K562 (cell line): ENCODE measurements at regions not wholly inside any gene's neighbourhood (a gene's known extent, or its start where the extent isn't known, plus 50 kb on each side); places are given as distances from the start of the nearest gene placed in this dataset.

Experiments
- ATAC-seq: fragments of 200-7000 bp; cut with Tn5 transposase; 3 replicates; pipeline ENCODE4 v1.9.1; 2020; ENCODE audit warnings: moderate library complexity
- BruUV-seq: library from RNA; stranded (reverse); fragments of 400-500 nt; replicated peaks from 2 replicates; lab custom pipeline; 2021; lab: Mats Ljungman, UMichigan
- CTCF ChIA-PET: fragments of 300-600 bp; formaldehyde crosslinking; extraction: SDS; loops from one replicate; lab custom pipeline; 2021; ENCODE audit warnings: low intra/inter-chr PET ratio; lab: Yijun Ruan, JAX
- POLR2A ChIA-PET: fragments of 300-600, 350-650 bp; sonication (Branson Sonifier 250); formaldehyde crosslinking; extraction: SDS; loops from one replicate; lab custom pipeline; 2021; ENCODE audit warnings: antibody characterized with exemption, inconsistent platforms; lab: Yijun Ruan, JAX
- DNase-seq, 4 experiments: peaks; one replicate each; pipeline versions ENCODE4 v3.0.0 to v3.0.0-alpha.2; 2011 to 2018; ENCODE audit warnings: low spot score in 3 of 4, mixed read lengths in 3 of 4; ENCODE audit errors: extremely low read depth in 1 of 4
- FAIRE-seq: peaks from 2 replicates; lab custom pipeline; 2011; peaks lifted over from hg19 to GRCh38; lab: Jason Lieb, UNC
- H2AFZ ChIP-seq: 2 replicates; pipeline ENCODE4 v1.6.0; 2011; ENCODE audit warnings: low read depth, low read length, control low read depth, inconsistent platforms
- H3K27ac ChIP-seq: fragments of 200-600 bp; 3 replicates; pipeline ENCODE4 v1.8.0; 2011; ENCODE audit warnings: low read depth, mild to moderate bottlenecking, control low read depth, inconsistent platforms, low read length, moderate library complexity, mixed read lengths; ENCODE audit errors: extremely low read depth
- H3K27me3 ChIP-seq, 2 experiments: fragments of 300-600 bp in 1 of 2; 2 replicates in 1 of 2; 3 replicates in 1 of 2; pipeline versions ENCODE4 v1.6.0 to v1.8.0; 2011; ENCODE audit warnings: inconsistent platforms in 2 of 2, low read length in 2 of 2, mild to moderate bottlenecking in 1 of 2, mixed read lengths in 1 of 2, moderate library complexity in 1 of 2; ENCODE audit not compliant: control insufficient read depth in 2 of 2, insufficient read depth in 2 of 2
- H3K36me3 ChIP-seq: fragments of 300-600 bp; 3 replicates; pipeline ENCODE4 v1.8.0; 2011; ENCODE audit warnings: mild to moderate bottlenecking, low read length, inconsistent platforms; ENCODE audit not compliant: control insufficient read depth, insufficient read depth
- H3K4me1 ChIP-seq, 2 experiments: fragments of 200-600 bp in 1 of 2; replicated peaks in 1 of 2; 2 replicates in 1 of 2; 3 replicates in 1 of 2; pipeline versions ENCODE4 v1.5.1 to v1.8.0; 2011; ENCODE audit warnings: inconsistent platforms in 2 of 2, low read length in 2 of 2, mild to moderate bottlenecking in 1 of 2, mixed read lengths in 1 of 2, moderate library complexity in 1 of 2; ENCODE audit not compliant: control insufficient read depth in 2 of 2, insufficient read depth in 2 of 2
- H3K4me2 ChIP-seq: 2 replicates; pipeline ENCODE4 v1.6.1; 2011; ENCODE audit warnings: low read length, control low read depth, inconsistent platforms, mixed read lengths; ENCODE audit not compliant: insufficient read depth
- H3K4me3 ChIP-seq: fragments of 200-600 bp; sonication (generic), shearing (Covaris generic); 2 replicates; pipeline ENCODE4 v1.5.1; 2016; ENCODE audit warnings: control low read depth, inconsistent platforms
- H3K79me2 ChIP-seq: fragments of 200-600 bp; 3 replicates; pipeline ENCODE4 v1.8.0; 2011; ENCODE audit warnings: low read length, inconsistent platforms; ENCODE audit not compliant: control insufficient read depth, insufficient read depth
- H3K9ac ChIP-seq, 2 experiments: 2 replicates each; pipeline versions ENCODE4 v1.6.0 to v1.6.1; 2011; ENCODE audit warnings: low read depth in 2 of 2, low read length in 2 of 2, control low read depth in 1 of 2, inconsistent platforms in 1 of 2, mild to moderate bottlenecking in 1 of 2, mixed read lengths in 1 of 2; ENCODE audit not compliant: insufficient read depth in 1 of 2
- H3K9me1 ChIP-seq: one replicate; pipeline ENCODE4 v1.6.0; 2011; ENCODE audit warnings: inconsistent platforms, mild to moderate bottlenecking, low read length, moderate library complexity; ENCODE audit not compliant: control insufficient read depth, insufficient read depth
- H3K9me3 ChIP-seq: replicated peaks from 2 replicates; pipeline ENCODE4 v1.5.1; 2011; ENCODE audit warnings: low read depth, low read length, inconsistent platforms; ENCODE audit not compliant: control insufficient read depth, insufficient read depth
- H4K20me1 ChIP-seq: replicated peaks from 2 replicates; pipeline ENCODE4 v1.6.1; 2011; ENCODE audit warnings: low read length, inconsistent platforms, mixed read lengths; ENCODE audit not compliant: control insufficient read depth, insufficient read depth
- ATF1 ChIP-seq, 2 experiments: fragments of 450-650 bp in 1 of 2; IDR thresholded peaks; 2 replicates each; pipeline ENCODE4 v1.6.1; 2016; ENCODE audit warnings: missing compliant biosample characterization in 1 of 2, missing genetic modification characterization in 1 of 2
- CHAMP1 ChIP-seq: fragments of 450-650 bp; IDR thresholded peaks from 2 replicates; pipeline ENCODE4 v1.6.1; 2016; ENCODE audit warnings: mild to moderate bottlenecking
- MAX ChIP-seq: sonication (generic); formaldehyde crosslinking; IDR thresholded peaks from 2 replicates; pipeline ENCODE4 v1.9.0; 2022; ENCODE audit warnings: mild to moderate bottlenecking, missing genetic modification reagents
- MECOM ChIP-seq: fragments of 250-450 bp; sonication (Bioruptor Pico); IDR thresholded peaks from 2 replicates; pipeline ENCODE4 v1.8.0; 2022; ENCODE audit warnings: inconsistent platforms
- NCOR1 ChIP-seq: fragments of 450-650 bp; IDR thresholded peaks from 2 replicates; pipeline ENCODE4 v1.6.1; 2016; ENCODE audit warnings: mild to moderate bottlenecking, moderate library complexity
- NFE2 ChIP-seq: IDR thresholded peaks from 2 replicates; pipeline ENCODE4 v1.6.1; 2014; ENCODE audit warnings: antibody characterized with exemption, low read depth
- PTTG1 ChIP-seq: fragments of 450-650 bp; IDR thresholded peaks from 2 replicates; pipeline ENCODE4 v1.6.1; 2016; ENCODE audit warnings: low read depth, mild to moderate bottlenecking, missing genetic modification characterization, missing compliant biosample characterization
- RBM14 ChIP-seq: fragments of 200-400 bp; formaldehyde crosslinking; IDR thresholded peaks from 2 replicates; pipeline ENCODE4 v1.6.1; 2018; ENCODE audit warnings: low read depth, mild to moderate bottlenecking, low read length, moderate library complexity, borderline replicate concordance; ENCODE audit not compliant: insufficient read depth
- SIX5 ChIP-seq, 2 experiments: IDR thresholded peaks; 2 replicates each; pipeline ENCODE4 v1.6.1; 2011; ENCODE audit warnings: low read length in 2 of 2, borderline replicate concordance in 1 of 2, low read depth in 1 of 2, mild to moderate bottlenecking in 1 of 2, moderate library complexity in 1 of 2; ENCODE audit not compliant: insufficient read depth in 1 of 2
- SMAD4 ChIP-seq: fragments of 250-450 bp; sonication (Bioruptor Pico); conservative IDR thresholded peaks from 2 replicates; pipeline ENCODE4 v1.8.0; 2021; ENCODE audit warnings: inconsistent platforms, mild to moderate bottlenecking, moderate library complexity
- SREBF1 ChIP-seq: fragments of 150-350 bp; IDR thresholded peaks from 2 replicates; pipeline ENCODE4 v1.6.1; 2014; ENCODE audit warnings: antibody characterized with exemption, low read depth, low read length, borderline replicate concordance
- U2AF1 ChIP-seq: fragments of 200-400 bp; formaldehyde crosslinking; optimal IDR thresholded peaks from 2 replicates; pipeline ENCODE3; 2017; ENCODE audit warnings: mild to moderate bottlenecking, low read depth, low read length, moderate library complexity
- XRCC5 ChIP-seq: fragments of 200-400 bp; formaldehyde crosslinking; IDR thresholded peaks from 2 replicates; pipeline ENCODE4 v1.6.1; 2017; ENCODE audit warnings: low read depth, mild to moderate bottlenecking, low read length
- ZEB2 ChIP-seq: fragments of 450-650 bp; IDR thresholded peaks from 2 replicates; pipeline ENCODE4 v1.6.1; 2016
- ZFX ChIP-seq: sonication (generic); formaldehyde crosslinking; IDR thresholded peaks from 2 replicates; pipeline ENCODE4 v1.8.0; 2022; ENCODE audit warnings: mild to moderate bottlenecking, missing genetic modification reagents, moderate library complexity
- ZNF165 ChIP-seq: fragments of 250-450 bp; sonication (Bioruptor Pico); IDR thresholded peaks from 2 replicates; pipeline ENCODE4 v1.4.0; 2020; ENCODE audit warnings: borderline replicate concordance
- ZNF668 ChIP-seq: fragments of 250-450 bp; sonication (Bioruptor Pico); IDR thresholded peaks from 2 replicates; pipeline ENCODE4 v1.8.0; 2022; ENCODE audit warnings: mild to moderate bottlenecking, inconsistent platforms
- ZNF707 ChIP-seq: fragments of 250-450 bp; sonication (Bioruptor Pico); conservative IDR thresholded peaks from 2 replicates; pipeline ENCODE4 v1.8.0; 2022; ENCODE audit warnings: inconsistent platforms, mild to moderate bottlenecking, moderate library complexity
- WGBS: fragments of 100-300 bp; shearing (Covaris generic); methylation state at CpG from one replicate; pipeline ENCODE4 v1.1.6; 2016; ENCODE audit warnings: low coverage, mixed read lengths; ENCODE audit not compliant: insufficient coverage; ENCODE audit errors: missing lambda C conversion rate; 5-methylcytosine and 5-hydroxymethylcytosine counted together
- in situ Hi-C: fragments of 300-500 bp; cut with MboI; formaldehyde crosslinking; loops from 4 replicates; pipeline ENCODE4 v1.15.0; 2018; ENCODE audit warnings: inconsistent platforms, mixed read lengths
- intact Hi-C: fragments of 100-400 bp; cut with micrococcal nuclease; formaldehyde crosslinking; loops from 2 replicates; pipeline ENCODE4 v1.14.2; 2022
- TF ChIP-seq, protein P1 (sequence below): fragments of 450-650 bp; formaldehyde crosslinking; IDR thresholded peaks from 2 replicates; pipeline ENCODE4 v1.4.0; 2020; ENCODE audit warnings: mild to moderate bottlenecking, mixed read lengths

DNA sequence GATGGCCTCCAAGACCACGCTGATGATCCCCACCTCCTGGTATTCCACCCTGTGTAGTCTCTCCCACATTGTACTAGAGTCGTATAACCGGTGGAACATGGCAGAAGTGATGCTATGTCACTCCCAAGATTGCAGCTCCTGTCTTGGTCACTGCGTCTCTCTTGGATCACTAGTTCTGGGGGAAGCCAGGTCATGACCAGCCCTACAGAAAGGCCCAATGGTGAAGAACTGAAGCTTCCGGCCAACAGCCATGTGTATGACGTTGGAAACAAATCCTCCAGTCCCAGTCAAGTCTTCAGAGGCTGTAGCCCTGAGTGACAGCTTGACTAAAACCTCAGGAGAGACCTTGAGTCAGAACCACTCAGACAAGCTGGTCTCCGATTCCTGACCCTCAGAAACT lies 61.9 kb upstream of the FNDC3B start (continued):
- TF ChIP-seq MAX (0 out of 2 replicates have a peak, but pooled peaks have one; percentile 19), NCOR1 (no peak), SMAD4 (CRISPR knock-in tag) (peak; percentile 88), ZNF165 (CRISPR knock-in tag) (peak; percentile 90; the same call in 1 of the 2 replicates), ZNF707 (CRISPR knock-in tag) (no peak), CHAMP1 (no peak), PTTG1 (tag) (peak; percentile 88), ZEB2 (no peak), MECOM (CRISPR knock-in tag) (peak; percentile 38; the same call in 1 of the 2 replicates)

GRCh38 chr3:171977860-171978259 lies 61.5 kb upstream of the FNDC3B start:
- H3K36me3 ChIP-seq = no peaks in the 10 kb centered on the region
- H3K4me1 ChIP-seq = peaks cover 0 to 58% of the 10 kb centered on the region in 2 experiments; a peak in 3 of 5 replicates
- no peak for FAIRE-seq
- no peaks in the 10 kb centered on the region for H4K20me1 ChIP-seq
- peak overlapping the region; percentile 64; the same call in 1 of the 2 replicates for H2AFZ ChIP-seq
- ChIA-PET CTCF (no interaction called here), POLR2A (interaction anchor here (1.0 to 1.4 kb wide), 3 partner anchors 11 to 91 kb away, joined by 3 to 5 read pairs (median 3); no protein-coding TSS in a partner anchor)
- H3K9ac ChIP-seq = no peak overlapping the region
- H3K27me3 ChIP-seq = no peaks in the 10 kb centered on the region
- H3K79me2 ChIP-seq = no peaks in the 10 kb centered on the region
- H3K9me1 ChIP-seq = no peaks in the 10 kb centered on the region
- H3K27ac ChIP-seq = peak overlapping the region; percentile 58; the same call in 2 of the 3 replicates
- H3K9me3 ChIP-seq = no peaks in the 10 kb centered on the region
- H3K4me2 ChIP-seq = no peak overlapping the region
- no peak overlapping the region for H3K4me3 ChIP-seq
- in situ Hi-C loops (loop anchor here (5.0 kb wide), 1 partner anchor 49 kb away; no protein-coding TSS in a partner anchor), intact Hi-C loops (no loop called here)
- peak; percentile 69 for ATAC-seq
- DNase-seq = peak in 2 of 4 experiments; percentile 38
- WGBS = 47% methylated on average over 2 of the region's 2 CpGs
- no TSS peak for BruUV-seq
- TF ChIP-seq XRCC5 (no peak), SIX5 (IDR thresholded peaks at IDR 0.05; ENCODE audit: borderline replicate concordance in 1 of 2, insufficient read depth in 1 of 2, low read depth in 1 of 2, low read length in 2 of 2) (no peak), ZFX (CRISPR knock-in tag) (no peak), RBM14 (no peak), U2AF1 (no peak), ATF1 (CRISPR knock-in tag; IDR thresholded peaks at IDR 0.05) (no peak), ATF1 (tag; IDR thresholded peaks at IDR 0.05) (peak; percentile 32; the same call in 1 of the 2 replicates), ZNF668 (CRISPR knock-in tag) (no peak), NFE2 (no peak), SREBF1 (no peak)
- TF ChIP-seq, protein P1, sequence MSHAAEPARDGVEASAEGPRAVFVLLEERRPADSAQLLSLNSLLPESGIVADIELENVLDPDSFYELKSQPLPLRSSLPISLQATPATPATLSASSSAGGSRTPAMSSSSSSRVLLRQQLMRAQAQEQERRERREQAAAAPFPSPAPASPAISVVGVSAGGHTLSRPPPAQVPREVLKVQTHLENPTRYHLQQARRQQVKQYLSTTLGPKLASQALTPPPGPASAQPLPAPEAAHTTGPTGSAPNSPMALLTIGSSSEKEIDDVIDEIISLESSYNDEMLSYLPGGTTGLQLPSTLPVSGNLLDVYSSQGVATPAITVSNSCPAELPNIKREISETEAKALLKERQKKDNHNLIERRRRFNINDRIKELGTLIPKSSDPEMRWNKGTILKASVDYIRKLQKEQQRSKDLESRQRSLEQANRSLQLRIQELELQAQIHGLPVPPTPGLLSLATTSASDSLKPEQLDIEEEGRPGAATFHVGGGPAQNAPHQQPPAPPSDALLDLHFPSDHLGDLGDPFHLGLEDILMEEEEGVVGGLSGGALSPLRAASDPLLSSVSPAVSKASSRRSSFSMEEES (CRISPR knock-in tag) = no peak
